ENCODE measurements at regions not wholly inside any gene's neighbourhood (a gene's known extent, or its start where the extent isn't known, plus 50 kb on each side); places are given as distances from the start of the nearest gene placed in this dataset.

- H3K23ac ChIP-seq (ENCODE audit: insufficient read length, low read depth, low read length), result no peak overlapping the region
- peaks cover 5% of the 10 kb centered on the region for H3K4me1 ChIP-seq (ENCODE audit: insufficient read depth, low read length)
- peaks cover 15 to 38% of the 10 kb centered on the region in 2 experiments for H3K4me1 Mint-ChIP-seq
These were observed 70.4 kb upstream of the IFNE start for GRCh38 chr9:21552244-21553170.

More at GRCh38 chr9:21552244-21553170, 70.4 kb upstream of the IFNE start:
- no peak overlapping the region for H3K4me2 ChIP-seq (ENCODE audit: insufficient read depth, insufficient read length, low read length)
- H4K91ac ChIP-seq (ENCODE audit: insufficient read length, low read depth, low read length), result no peak overlapping the region
- no peak overlapping the region for H3K18ac ChIP-seq (ENCODE audit: insufficient read length, low read depth, low read length)
- H3K9ac ChIP-seq (ENCODE audit: extremely low read depth, insufficient read length, low read length), result no peak overlapping the region
- no peaks in the 10 kb centered on the region for H3K79me1 ChIP-seq (ENCODE audit: insufficient read depth, low read depth, low read length, poor library complexity, severe bottlenecking)
- Mint-ChIP-seq H3K27me3 (ENCODE audit: low read depth) (no peaks in the 10 kb centered on the region), H3K27ac (peak overlapping the region in 2 of 3 experiments; percentile 53 to 84; a peak in 5 of 7 replicates), H3K9me3 (no peaks in the 10 kb centered on the region), H3K36me3 (ENCODE audit: insufficient read depth in 1 of 3, low read depth in 3 of 3) (no peaks in the 10 kb centered on the region), H3K4me3 (no peak overlapping the region)
- H2BK120ac ChIP-seq (ENCODE audit: low read depth, low read length, poor library complexity, severe bottlenecking), result no peak overlapping the region
- no peaks in the 10 kb centered on the region for H3K27me3 ChIP-seq (ENCODE audit: insufficient read depth, low read length)
- H4K20me1 ChIP-seq (ENCODE audit: control insufficient read depth, insufficient read depth, insufficient read length), result no peaks in the 10 kb centered on the region
- DNase-seq, result no peak
- no peak for TF ChIP-seq CTCF (conservative IDR thresholded peaks at IDR 0.05)
- H3K9me3 ChIP-seq (ENCODE audit: control insufficient read depth, low read depth, low read length), result no peaks in the 10 kb centered on the region
- H4K8ac ChIP-seq (replicated peaks; ENCODE audit: insufficient read length, low read depth, low read length), result no peak overlapping the region
- no peak overlapping the region for H3K4ac ChIP-seq (ENCODE audit: low read depth, low read length)
- no CpG with 5 or more reads among the region's 3 CpGs for WGBS (ENCODE audit: extremely low coverage, insufficient read length, low lambda C conversion rate)
- no peaks in the 10 kb centered on the region for H3K23me2 ChIP-seq (ENCODE audit: insufficient read length, low read depth, low read length, poor library complexity, severe bottlenecking)
- no peak overlapping the region for H2AFZ ChIP-seq (ENCODE audit: low read length)
- no peak overlapping the region for H4K5ac ChIP-seq (ENCODE audit: insufficient read length, low read depth, low read length)
- H2BK5ac ChIP-seq (ENCODE audit: insufficient read length, low read length), result no peak overlapping the region
- H3T11ph ChIP-seq (ENCODE audit: low read length), result no peak overlapping the region
- no peak overlapping the region for H3K27ac ChIP-seq (ENCODE audit: insufficient read length, low read depth, low read length)
- no peaks in the 10 kb centered on the region; the same call in 1 of the 2 replicates for H3K79me2 ChIP-seq (ENCODE audit: insufficient read depth, low read length)
- no peak overlapping the region for H3K14ac ChIP-seq (ENCODE audit: insufficient read depth, low read length)
- no peak overlapping the region for H3K56ac ChIP-seq (ENCODE audit: insufficient read length, low read depth, low read length)
- no peak overlapping the region for H2AK5ac ChIP-seq (ENCODE audit: insufficient read length, low read length)
- H2BK12ac ChIP-seq (ENCODE audit: insufficient read length, low read depth, low read length), result no peak overlapping the region
- no peak overlapping the region for H2BK15ac ChIP-seq (ENCODE audit: low read depth, low read length)
- H2BK20ac ChIP-seq (ENCODE audit: low read depth, low read length, poor library complexity, severe bottlenecking), result no peak overlapping the region

Measured in H9 (cell line).